AG04450 (cell line): ENCODE measurements at regions not wholly inside any gene's neighbourhood (a gene's known extent, or its start where the extent isn't known, plus 50 kb on each side); places are given as distances from the start of the nearest gene placed in this dataset.

Source experiments
- CTCF ChIA-PET: fragments of 300-600, 350-600 bp; formaldehyde crosslinking; extraction: SDS; loops from one replicate; lab custom pipeline; 2022; ENCODE audit warnings: antibody characterized with exemption, inconsistent platforms; lab: Charles Lee
- POLR2A ChIA-PET: fragments of 350-600 bp; formaldehyde crosslinking; extraction: SDS; loops from one replicate; lab custom pipeline; 2021; ENCODE audit warnings: antibody characterized with exemption, inconsistent platforms; lab: Yijun Ruan, JAX
- DNase-seq: peaks from one replicate; pipeline ENCODE4 v3.0.0-alpha.2; 2011; ENCODE audit warnings: low read depth, low spot score
- H3K27ac ChIP-seq: one replicate; pipeline ENCODE4 v1.5.1; 2012; ENCODE audit warnings: low read depth, low read length, control low read depth
- H3K27me3 ChIP-seq: one replicate; pipeline ENCODE4 v1.6.0; 2012; ENCODE audit warnings: low read length; ENCODE audit not compliant: control insufficient read depth, insufficient read depth
- H3K4me3 ChIP-seq: 2 replicates; pipeline ENCODE4 v1.5.1; 2011; ENCODE audit warnings: mild to moderate bottlenecking, low read depth, low read length, control low read depth
- H3K9me3 ChIP-seq: 2 replicates; pipeline ENCODE4 v1.5.1; 2012; ENCODE audit warnings: low read length; ENCODE audit not compliant: control insufficient read depth, insufficient read depth
- CTCF ChIP-seq: IDR thresholded peaks from 2 replicates; pipeline ENCODE4 v1.5.1; 2011; ENCODE audit warnings: low read depth, low read length, control low read depth, inconsistent platforms

- no peak overlapping the region for H3K27ac ChIP-seq
- CTCF ChIA-PET: no interaction called here
- POLR2A ChIA-PET: no interaction called here
- no peak for DNase-seq
- peaks cover 15% of the 10 kb centered on the region; the same call in 1 of the 2 replicates for H3K9me3 ChIP-seq
- no peak overlapping the region for H3K4me3 ChIP-seq
- no peak for TF ChIP-seq CTCF
- no peaks in the 10 kb centered on the region for H3K27me3 ChIP-seq
Measured at GRCh38 chr12:46050805-46051204, 60.4 kb upstream of the SCAF11 start.

- H3K27ac ChIP-seq: no peak overlapping the region
- ChIA-PET POLR2A (no interaction called here), CTCF (no interaction called here)
- 0 out of 2 replicates have a peak, but pooled peaks have one; percentile 6 for TF ChIP-seq CTCF
- DNase-seq: no peak
- H3K9me3 ChIP-seq: peaks cover 15% of the 10 kb centered on the region; the same call in 1 of the 2 replicates
- H3K27me3 ChIP-seq: no peaks in the 10 kb centered on the region
- no peak overlapping the region for H3K4me3 ChIP-seq
Measured at GRCh38 chr12:46049665-46050064, 59.3 kb upstream of the SCAF11 start.

- ChIA-PET CTCF (no interaction called here), POLR2A (no interaction called here)
- peaks cover 15% of the 10 kb centered on the region; the same call in 1 of the 2 replicates for H3K9me3 ChIP-seq
- H3K27me3 ChIP-seq: no peaks in the 10 kb centered on the region
- no peak for DNase-seq
- no peak overlapping the region for H3K4me3 ChIP-seq
- H3K27ac ChIP-seq: no peak overlapping the region
- TF ChIP-seq CTCF: no peak
Measured at GRCh38 chr12:46046436-46046835, 56.1 kb upstream of the SCAF11 start.

- POLR2A ChIA-PET: no interaction called here
- CTCF ChIA-PET: interaction anchor here (1.2 kb wide), 1 partner anchor 281 kb away, joined by 3 read pairs; no protein-coding TSS in a partner anchor
- no peaks in the 10 kb centered on the region for H3K27me3 ChIP-seq
- no peak overlapping the region for H3K27ac ChIP-seq
- no peak overlapping the region for H3K4me3 ChIP-seq
- H3K9me3 ChIP-seq: peaks cover 8% of the 10 kb centered on the region; the same call in 1 of the 2 replicates
- DNase-seq: no peak
- no peak for TF ChIP-seq CTCF
Measured at GRCh38 chr12:46043972-46044520, 53.7 kb upstream of the SCAF11 start.
